ENCODE measurements at regions not wholly inside any gene's neighbourhood (a gene's known extent, or its start where the extent isn't known, plus 50 kb on each side); places are given as distances from the start of the nearest gene placed in this dataset.

DNA sequence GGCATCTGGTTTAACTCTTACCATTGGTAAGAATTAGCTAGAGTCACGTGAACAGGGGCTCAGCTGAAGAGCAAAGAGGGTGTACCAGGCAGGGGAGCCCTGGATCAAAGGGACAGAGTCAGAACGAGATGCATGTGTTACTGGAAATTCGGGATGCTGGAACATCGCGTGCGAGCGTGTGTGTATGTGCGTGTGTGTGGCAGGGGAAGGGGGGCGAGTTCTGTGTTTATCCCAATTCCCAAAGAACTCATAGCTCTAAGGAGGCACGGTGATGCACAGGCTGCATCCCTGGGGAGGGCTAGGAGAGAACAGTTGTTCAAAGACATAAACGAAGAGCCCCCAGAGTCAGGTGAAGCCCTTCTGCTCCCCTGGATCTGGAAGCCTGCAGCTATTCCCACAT is 353.3 kb downstream of the GADD45G start:
- no peak overlapping the region for H3K4me3 ChIP-seq (ENCODE audit: low read length)
- H3K9ac ChIP-seq (ENCODE audit: low read length): no peak overlapping the region
- H3K9me3 ChIP-seq (ENCODE audit: control insufficient read depth, low read length): no peaks in the 10 kb centered on the region
- no peaks in the 10 kb centered on the region for H3K36me3 ChIP-seq (ENCODE audit: control insufficient read depth, insufficient read depth, low read length)
- peaks cover 10% of the 10 kb centered on the region for H3K4me1 ChIP-seq (ENCODE audit: control insufficient read depth, insufficient read depth, low read length)
- H3K27me3 ChIP-seq (ENCODE audit: control insufficient read depth, insufficient read depth, low read length): no peaks in the 10 kb centered on the region

- no peak overlapping the region for H3K9ac ChIP-seq (ENCODE audit: low read length)
- H3K4me3 ChIP-seq (ENCODE audit: low read length): no peak overlapping the region
Observed at GRCh38 chr9:89961616-89962341, 357.0 kb downstream of the GADD45G start.

DNA sequence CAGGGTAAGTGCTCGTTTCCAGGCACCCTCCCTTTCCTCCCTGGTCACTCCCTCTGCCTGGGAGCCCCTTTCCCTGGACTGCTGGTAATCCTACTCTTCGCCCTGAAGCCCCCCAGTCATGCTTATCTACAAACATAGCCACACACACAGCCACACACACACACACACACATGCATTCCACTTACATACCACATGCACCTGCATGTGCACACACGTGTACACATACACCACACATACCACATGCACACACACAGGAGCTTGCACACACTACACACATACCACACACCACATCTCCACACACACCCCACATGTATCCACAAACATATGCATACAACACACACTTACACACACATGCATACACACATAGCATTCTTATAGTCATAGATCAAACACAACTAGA is 358.5 kb downstream of the GADD45G start:
- H3K4me3 ChIP-seq (ENCODE audit: low read length): no peak overlapping the region

More at GRCh38 chr9:89961616-89962341, 357.0 kb downstream of the GADD45G start:
- Histone ChIP-seq H3K9me3 (ENCODE audit: control insufficient read depth, low read length) (no peaks in the 10 kb centered on the region), H3K27me3 (ENCODE audit: control insufficient read depth, insufficient read depth, low read length) (no peaks in the 10 kb centered on the region), H3K4me1 (ENCODE audit: control insufficient read depth, insufficient read depth, low read length) (peaks cover 7% of the 10 kb centered on the region), H3K36me3 (ENCODE audit: control insufficient read depth, insufficient read depth, low read length) (no peaks in the 10 kb centered on the region)

DNA sequence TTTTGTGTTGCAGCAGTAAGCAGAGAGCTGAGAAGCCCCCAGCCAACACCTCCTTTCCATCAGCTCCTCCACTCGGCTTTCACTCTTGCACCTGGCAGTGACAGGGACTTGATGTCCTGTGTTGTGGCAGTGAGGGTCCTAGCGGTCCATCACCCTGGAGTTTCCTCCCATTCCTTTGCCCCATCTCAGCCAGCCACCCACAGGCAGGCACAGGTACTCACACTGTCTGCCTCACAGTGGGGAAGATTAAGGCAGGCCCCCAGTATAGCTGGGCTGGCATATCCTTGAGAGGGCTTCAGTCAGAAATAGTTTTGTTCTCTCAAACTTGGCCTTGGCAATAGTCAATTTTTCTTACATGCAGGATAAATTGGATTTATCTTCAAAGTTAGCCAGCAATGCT is 362.7 kb downstream of the GADD45G start:
- Histone ChIP-seq H3K36me3 (ENCODE audit: control insufficient read depth, insufficient read depth, low read length) (no peaks in the 10 kb centered on the region), H3K9me3 (ENCODE audit: control insufficient read depth, low read length) (no peaks in the 10 kb centered on the region), H3K4me1 (ENCODE audit: control insufficient read depth, insufficient read depth, low read length) (peaks cover 11% of the 10 kb centered on the region), H3K9ac (ENCODE audit: low read length) (no peak overlapping the region), H3K27me3 (ENCODE audit: control insufficient read depth, insufficient read depth, low read length) (no peaks in the 10 kb centered on the region), H3K4me3 (ENCODE audit: low read length) (no peak overlapping the region)

More for the DNA sequence above, 358.5 kb downstream of the GADD45G start:
- Histone ChIP-seq H3K9ac (ENCODE audit: low read length) (no peak overlapping the region), H3K4me1 (ENCODE audit: control insufficient read depth, insufficient read depth, low read length) (peaks cover 7% of the 10 kb centered on the region), H3K9me3 (ENCODE audit: control insufficient read depth, low read length) (no peaks in the 10 kb centered on the region), H3K36me3 (ENCODE audit: control insufficient read depth, insufficient read depth, low read length) (no peaks in the 10 kb centered on the region), H3K27me3 (ENCODE audit: control insufficient read depth, insufficient read depth, low read length) (no peaks in the 10 kb centered on the region)

- Histone ChIP-seq H3K4me3 (ENCODE audit: low read length) (no peak overlapping the region), H3K36me3 (ENCODE audit: control insufficient read depth, insufficient read depth, low read length) (no peaks in the 10 kb centered on the region), H3K9ac (ENCODE audit: low read length) (no peak overlapping the region), H3K9me3 (ENCODE audit: control insufficient read depth, low read length) (no peaks in the 10 kb centered on the region), H3K27me3 (ENCODE audit: control insufficient read depth, insufficient read depth, low read length) (no peaks in the 10 kb centered on the region), H3K4me1 (ENCODE audit: control insufficient read depth, insufficient read depth, low read length) (peaks cover 11% of the 10 kb centered on the region)
Observed at GRCh38 chr9:89969156-89969675, 364.4 kb downstream of the GADD45G start.

DNA sequence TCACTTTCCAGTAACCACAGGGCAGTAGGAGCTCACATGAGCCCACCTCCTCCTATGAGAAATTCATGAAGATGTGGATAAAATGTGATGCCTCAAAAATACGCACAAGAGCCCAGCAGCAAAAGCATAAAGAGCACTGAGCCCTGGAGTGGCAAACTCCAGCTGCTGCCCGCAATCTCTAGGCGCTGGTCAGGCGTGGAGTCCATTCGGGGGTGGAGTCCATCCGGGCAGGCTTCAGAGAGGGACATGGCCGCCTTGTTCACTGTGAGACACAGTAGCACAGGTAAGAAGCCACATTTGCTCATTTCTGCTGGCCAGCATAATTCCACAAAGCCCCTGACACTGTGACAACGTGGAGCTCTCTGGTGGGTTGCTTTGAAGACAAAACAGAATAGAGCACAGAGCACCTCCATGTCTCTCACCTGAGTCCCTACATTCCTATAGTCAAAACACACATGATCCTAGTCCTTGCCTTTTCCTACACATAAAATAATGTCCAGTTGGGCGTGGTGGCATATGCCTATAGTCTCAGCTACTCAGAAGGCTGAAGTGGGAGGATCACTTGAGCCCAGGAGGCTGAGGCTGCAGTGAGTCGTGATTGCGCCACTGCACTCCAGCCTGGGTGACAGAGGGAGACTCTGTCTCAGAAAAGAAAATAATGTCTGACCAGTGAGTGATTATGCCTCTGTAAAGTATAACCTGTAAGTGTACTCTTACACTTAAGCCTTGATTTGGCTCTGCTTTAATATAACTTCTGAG is 365.2 kb downstream of the GADD45G start:
- H3K4me3 ChIP-seq (ENCODE audit: low read length): no peak overlapping the region
- no peak overlapping the region for H3K9ac ChIP-seq (ENCODE audit: low read length)
- peaks cover 11% of the 10 kb centered on the region for H3K4me1 ChIP-seq (ENCODE audit: control insufficient read depth, insufficient read depth, low read length)
- no peaks in the 10 kb centered on the region for H3K36me3 ChIP-seq (ENCODE audit: control insufficient read depth, insufficient read depth, low read length)
- H3K9me3 ChIP-seq (ENCODE audit: control insufficient read depth, low read length): no peaks in the 10 kb centered on the region
- no peaks in the 10 kb centered on the region for H3K27me3 ChIP-seq (ENCODE audit: control insufficient read depth, insufficient read depth, low read length)

GRCh38 chr9:89970701-89971100 is 365.9 kb downstream of the GADD45G start:
- H3K36me3 ChIP-seq (ENCODE audit: control insufficient read depth, insufficient read depth, low read length): no peaks in the 10 kb centered on the region

DNA sequence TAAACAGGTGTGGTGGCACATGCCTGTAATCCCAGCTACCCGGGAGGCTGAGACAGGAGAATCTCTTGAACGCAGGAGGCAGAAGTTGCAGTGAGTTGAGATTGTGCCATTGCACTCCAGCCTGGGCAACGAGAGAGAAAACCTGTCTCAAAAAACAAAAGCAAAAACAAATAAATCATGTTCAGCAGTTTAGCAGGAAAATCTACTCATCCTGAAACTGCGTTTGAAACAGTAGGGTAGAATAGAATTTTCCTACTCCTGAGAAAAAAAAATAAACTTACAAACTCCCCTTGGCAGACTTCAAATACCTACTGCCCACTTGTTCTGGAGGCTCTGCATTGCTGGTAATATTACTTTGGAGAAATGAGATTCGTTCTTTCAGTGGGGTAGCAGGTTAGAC is 367.7 kb downstream of the GADD45G start:
- Histone ChIP-seq H3K9ac (ENCODE audit: low read length) (no peak overlapping the region), H3K36me3 (ENCODE audit: control insufficient read depth, insufficient read depth, low read length) (no peaks in the 10 kb centered on the region), H3K9me3 (ENCODE audit: control insufficient read depth, low read length) (no peaks in the 10 kb centered on the region), H3K27me3 (ENCODE audit: control insufficient read depth, insufficient read depth, low read length) (no peaks in the 10 kb centered on the region), H3K4me1 (ENCODE audit: control insufficient read depth, insufficient read depth, low read length) (peaks cover 11% of the 10 kb centered on the region), H3K4me3 (ENCODE audit: low read length) (no peak overlapping the region)

More at GRCh38 chr9:89970701-89971100, 365.9 kb downstream of the GADD45G start:
- H3K27me3 ChIP-seq (ENCODE audit: control insufficient read depth, insufficient read depth, low read length): no peaks in the 10 kb centered on the region
- H3K9ac ChIP-seq (ENCODE audit: low read length): no peak overlapping the region
- H3K4me1 ChIP-seq (ENCODE audit: control insufficient read depth, insufficient read depth, low read length): peaks cover 11% of the 10 kb centered on the region
- no peaks in the 10 kb centered on the region for H3K9me3 ChIP-seq (ENCODE audit: control insufficient read depth, low read length)
- H3K4me3 ChIP-seq (ENCODE audit: low read length): no peak overlapping the region

GRCh38 chr9:89974582-89974981 is 369.8 kb downstream of the GADD45G start:
- H3K36me3 ChIP-seq (ENCODE audit: control insufficient read depth, insufficient read depth, low read length): no peaks in the 10 kb centered on the region
- H3K4me3 ChIP-seq (ENCODE audit: low read length): no peak overlapping the region
- H3K9ac ChIP-seq (ENCODE audit: low read length): no peak overlapping the region
- H3K9me3 ChIP-seq (ENCODE audit: control insufficient read depth, low read length): no peaks in the 10 kb centered on the region
- peaks cover 5% of the 10 kb centered on the region for H3K4me1 ChIP-seq (ENCODE audit: control insufficient read depth, insufficient read depth, low read length)
- H3K27me3 ChIP-seq (ENCODE audit: control insufficient read depth, insufficient read depth, low read length): no peaks in the 10 kb centered on the region

- H3K9ac ChIP-seq (ENCODE audit: low read length): no peak overlapping the region
- no peak overlapping the region for H3K4me3 ChIP-seq (ENCODE audit: low read length)
- H3K36me3 ChIP-seq (ENCODE audit: control insufficient read depth, insufficient read depth, low read length): no peaks in the 10 kb centered on the region
- H3K9me3 ChIP-seq (ENCODE audit: control insufficient read depth, low read length): no peaks in the 10 kb centered on the region
- no peaks in the 10 kb centered on the region for H3K27me3 ChIP-seq (ENCODE audit: control insufficient read depth, insufficient read depth, low read length)
- H3K4me1 ChIP-seq (ENCODE audit: control insufficient read depth, insufficient read depth, low read length): peaks cover under 1% of the 10 kb centered on the region
Observed at GRCh38 chr9:89975024-89975423, 370.2 kb downstream of the GADD45G start.

DNA sequence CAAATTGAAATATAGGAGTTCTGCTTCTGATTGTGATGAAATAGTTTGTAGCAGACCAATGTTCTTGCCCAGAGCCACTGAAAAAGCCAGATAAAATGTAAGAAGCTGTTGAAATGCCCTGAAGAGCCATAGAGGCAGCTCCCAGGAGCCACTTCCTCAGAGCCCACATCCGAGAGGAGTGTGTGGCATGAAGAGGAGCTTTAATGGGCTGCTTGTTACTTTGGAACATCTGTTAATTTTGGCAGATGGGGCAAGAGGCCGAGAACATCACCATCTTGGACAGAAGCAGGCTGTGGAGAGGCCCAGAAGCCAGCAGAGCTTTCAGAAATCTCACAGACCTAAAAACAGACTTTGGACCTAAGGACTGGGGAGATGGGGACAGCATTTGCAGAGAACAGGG is 370.8 kb downstream of the GADD45G start:
- no peak overlapping the region for H3K9ac ChIP-seq (ENCODE audit: low read length)
- no peak overlapping the region for H3K4me3 ChIP-seq (ENCODE audit: low read length)
- no peaks in the 10 kb centered on the region for H3K9me3 ChIP-seq (ENCODE audit: control insufficient read depth, low read length)
- no peaks in the 10 kb centered on the region for H3K36me3 ChIP-seq (ENCODE audit: control insufficient read depth, insufficient read depth, low read length)
- H3K27me3 ChIP-seq (ENCODE audit: control insufficient read depth, insufficient read depth, low read length): no peaks in the 10 kb centered on the region
- no peaks in the 10 kb centered on the region for H3K4me1 ChIP-seq (ENCODE audit: control insufficient read depth, insufficient read depth, low read length)

DNA sequence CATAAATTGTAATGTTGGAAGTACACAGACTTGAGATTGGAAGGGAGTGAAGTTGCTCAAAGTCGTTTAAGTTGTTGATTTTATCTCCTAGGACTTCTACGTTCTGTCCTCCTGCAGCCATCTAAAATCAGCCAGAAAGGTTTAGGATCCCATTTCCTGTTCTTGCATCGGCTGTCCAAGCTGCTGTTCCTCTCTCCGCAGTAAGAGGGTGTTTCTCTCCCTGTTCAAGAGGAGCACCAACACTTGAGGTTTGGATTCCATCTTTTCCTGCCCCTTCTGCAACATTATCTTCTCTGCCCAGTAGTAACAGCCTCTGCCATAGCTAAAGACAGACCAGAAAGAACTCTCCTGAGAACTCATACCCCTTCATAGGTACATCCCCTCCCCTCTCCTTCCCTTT is 373.4 kb downstream of the GADD45G start:
- Histone ChIP-seq H3K36me3 (ENCODE audit: control insufficient read depth, insufficient read depth, low read length) (no peaks in the 10 kb centered on the region), H3K4me3 (ENCODE audit: low read length) (no peak overlapping the region), H3K27me3 (ENCODE audit: control insufficient read depth, insufficient read depth, low read length) (no peaks in the 10 kb centered on the region), H3K4me1 (ENCODE audit: control insufficient read depth, insufficient read depth, low read length) (no peaks in the 10 kb centered on the region), H3K9ac (ENCODE audit: low read length) (no peak overlapping the region), H3K9me3 (ENCODE audit: control insufficient read depth, low read length) (no peaks in the 10 kb centered on the region)
